ENCODE measurements at regions not wholly inside any gene's neighbourhood (a gene's known extent, or its start where the extent isn't known, plus 50 kb on each side); places are given as distances from the start of the nearest gene placed in this dataset.

GRCh38 chrX:10902001-10902400 lies 209.1 kb upstream of the HCCS start:
- DNase-seq: no peak

- peak in 1 of 2 experiments; percentile 14 for DNase-seq
These were observed 207.6 kb upstream of the HCCS start for GRCh38 chrX:10903523-10903922.

GRCh38 chrX:10904220-10904619 lies 206.9 kb upstream of the HCCS start:
- DNase-seq: no peak

GRCh38 chrX:10906866-10907265 lies 204.3 kb upstream of the HCCS start:
- no peak for DNase-seq

- no peak for DNase-seq
These were observed 189.0 kb upstream of the HCCS start for GRCh38 chrX:10922159-10922558.

- DNase-seq: no peak
These were observed 188.3 kb upstream of the HCCS start for GRCh38 chrX:10922835-10923234.

GRCh38 chrX:10923466-10923865 lies 187.7 kb upstream of the HCCS start:
- DNase-seq: no peak

- no peak for DNase-seq
These were observed 184.7 kb upstream of the HCCS start for GRCh38 chrX:10926404-10926803.

GRCh38 chrX:10926891-10927290 lies 184.2 kb upstream of the HCCS start:
- no peak for DNase-seq

GRCh38 chrX:10929747-10930146 lies 181.4 kb upstream of the HCCS start:
- no peak for DNase-seq

GRCh38 chrX:10930151-10930550 lies 181.0 kb upstream of the HCCS start:
- DNase-seq: peak in 1 of 2 experiments; percentile 45

GRCh38 chrX:10931976-10932375 lies 179.2 kb upstream of the HCCS start:
- DNase-seq: no peak

- no peak for DNase-seq
These were observed 178.2 kb upstream of the HCCS start for GRCh38 chrX:10932842-10933440.

GRCh38 chrX:10935501-10935900 lies 175.6 kb upstream of the HCCS start:
- no peak for DNase-seq

GRCh38 chrX:10936976-10937375 lies 174.2 kb upstream of the HCCS start:
- DNase-seq: no peak

GRCh38 chrX:10938365-10938923 lies 172.7 kb upstream of the HCCS start:
- peak; percentile 2 to 45 for DNase-seq

- DNase-seq: no peak
These were observed 171.7 kb upstream of the HCCS start for GRCh38 chrX:10939424-10939823.

- DNase-seq: no peak
These were observed 166.8 kb upstream of the HCCS start for GRCh38 chrX:10944136-10944885.

GRCh38 chrX:10945498-10945897 lies 165.6 kb upstream of the HCCS start:
- no peak for DNase-seq

- DNase-seq: no peak
These were observed 161.6 kb upstream of the HCCS start for GRCh38 chrX:10949541-10949940.

- no peak for DNase-seq
These were observed 158.5 kb upstream of the HCCS start for GRCh38 chrX:10952619-10953018.

GRCh38 chrX:10965174-10965798 lies 145.8 kb upstream of the HCCS start:
- DNase-seq: no peak

GRCh38 chrX:10966057-10966456 lies 145.1 kb upstream of the HCCS start:
- DNase-seq: no peak

GRCh38 chrX:10971176-10971575 lies 140.0 kb upstream of the HCCS start:
- no peak for DNase-seq
